Epithelial cell of proximal tubule (primary cell): ENCODE measurements at regions not wholly inside any gene's neighbourhood (a gene's known extent, or its start where the extent isn't known, plus 50 kb on each side); places are given as distances from the start of the nearest gene placed in this dataset.

Experiments
- DNase-seq: peaks from one replicate; pipeline ENCODE4 v3.0.0-alpha.2; 2011; ENCODE audit warnings: low read depth
- H3K4me3 ChIP-seq: 2 replicates; pipeline ENCODE4 v1.5.1; 2011; ENCODE audit warnings: low read depth, mild to moderate bottlenecking, low read length
- TF ChIP-seq, protein P1 (sequence below): conservative IDR thresholded peaks from 2 replicates; pipeline ENCODE4 v1.5.1; 2012; ENCODE audit warnings: low read depth, mild to moderate bottlenecking, low read length

DNA sequence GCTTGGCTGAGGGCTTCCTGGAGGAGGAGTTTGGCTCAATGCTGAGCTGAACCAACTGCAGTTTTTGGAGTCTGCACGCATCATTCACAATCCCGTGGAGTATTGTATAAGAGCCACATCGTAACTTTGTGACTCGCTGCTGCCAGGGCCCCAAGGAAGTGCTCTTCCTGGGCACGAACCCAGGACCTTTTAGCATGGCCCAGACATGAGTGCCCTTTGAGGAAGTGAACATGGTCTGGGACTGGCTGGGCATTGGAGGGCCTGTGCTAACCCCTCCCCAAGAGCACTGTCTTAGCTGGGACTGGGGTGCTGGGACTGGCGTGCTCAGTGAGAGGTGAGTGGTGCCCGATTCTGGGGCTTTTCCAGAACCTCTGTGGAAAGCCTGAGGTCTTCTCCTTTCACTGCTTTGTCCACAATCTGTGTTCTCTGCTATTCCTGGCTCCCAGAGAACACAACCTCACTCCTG, 88.6 kb downstream of the LIPG start:
- no peak for DNase-seq
- no peak overlapping the region for H3K4me3 ChIP-seq
- TF ChIP-seq, protein P1, sequence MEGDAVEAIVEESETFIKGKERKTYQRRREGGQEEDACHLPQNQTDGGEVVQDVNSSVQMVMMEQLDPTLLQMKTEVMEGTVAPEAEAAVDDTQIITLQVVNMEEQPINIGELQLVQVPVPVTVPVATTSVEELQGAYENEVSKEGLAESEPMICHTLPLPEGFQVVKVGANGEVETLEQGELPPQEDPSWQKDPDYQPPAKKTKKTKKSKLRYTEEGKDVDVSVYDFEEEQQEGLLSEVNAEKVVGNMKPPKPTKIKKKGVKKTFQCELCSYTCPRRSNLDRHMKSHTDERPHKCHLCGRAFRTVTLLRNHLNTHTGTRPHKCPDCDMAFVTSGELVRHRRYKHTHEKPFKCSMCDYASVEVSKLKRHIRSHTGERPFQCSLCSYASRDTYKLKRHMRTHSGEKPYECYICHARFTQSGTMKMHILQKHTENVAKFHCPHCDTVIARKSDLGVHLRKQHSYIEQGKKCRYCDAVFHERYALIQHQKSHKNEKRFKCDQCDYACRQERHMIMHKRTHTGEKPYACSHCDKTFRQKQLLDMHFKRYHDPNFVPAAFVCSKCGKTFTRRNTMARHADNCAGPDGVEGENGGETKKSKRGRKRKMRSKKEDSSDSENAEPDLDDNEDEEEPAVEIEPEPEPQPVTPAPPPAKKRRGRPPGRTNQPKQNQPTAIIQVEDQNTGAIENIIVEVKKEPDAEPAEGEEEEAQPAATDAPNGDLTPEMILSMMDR, result no peak

DNA sequence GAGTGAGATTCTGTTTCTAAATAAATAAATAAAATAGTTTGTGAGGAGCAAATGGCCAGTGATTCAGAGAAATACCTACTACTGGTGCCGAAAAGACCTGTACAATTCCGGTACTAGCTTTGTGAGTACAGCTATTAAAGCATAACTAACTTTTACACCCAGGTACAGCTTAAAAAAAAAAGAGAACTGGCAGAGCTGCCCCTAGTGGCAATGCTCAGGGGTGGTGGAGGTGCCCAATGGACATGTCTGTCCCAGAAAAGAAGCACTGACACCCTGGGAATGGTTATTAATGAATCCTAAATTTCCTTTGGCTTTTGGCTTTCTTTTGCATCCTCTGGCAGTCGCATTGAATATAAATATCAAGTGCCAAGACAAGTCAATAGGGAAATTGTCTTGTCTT, 87.0 kb downstream of the LIPG start:
- no peak for DNase-seq
- no peak overlapping the region for H3K4me3 ChIP-seq
- TF ChIP-seq, protein P1, result peak; percentile 53
